Thyroid gland (tissue), 4 donors: ENCODE measurements at regions not wholly inside any gene's neighbourhood (a gene's known extent, or its start where the extent isn't known, plus 50 kb on each side); places are given as distances from the start of the nearest gene placed in this dataset.
"Not testable (repeated sequence)": the region's sequence is repeated elsewhere in the genome, so short reads cannot be mapped to it uniquely, and the experiment has no call there.

Source experiments
- POLR2A ChIP-seq, 2 donors: fragments of 450-650 bp; IDR thresholded peaks; one replicate each; pipeline ENCODE4 v1.6.1; 2017; ENCODE audit warnings: antibody characterized with exemption in 2 of 2, mild to moderate bottlenecking in 2 of 2, moderate library complexity in 1 of 2
- TF ChIP-seq, protein P1 (sequence below), 6 experiments: fragments of 200-600 bp in 3 of 6; fragments of 450-650 bp in 3 of 6; sonication (generic) in 3 of 6; IDR thresholded peaks; one replicate each; pipeline ENCODE4 v1.5.1; 2016 to 2019; ENCODE audit warnings: antibody characterized with exemption in 6 of 6, mild to moderate bottlenecking in 2 of 6, inconsistent platforms in 1 of 6, moderate library complexity in 1 of 6

GRCh38 chr1:120233661-120234018, 57.3 kb upstream of the SEC22B start:
- TF ChIP-seq, protein P1, sequence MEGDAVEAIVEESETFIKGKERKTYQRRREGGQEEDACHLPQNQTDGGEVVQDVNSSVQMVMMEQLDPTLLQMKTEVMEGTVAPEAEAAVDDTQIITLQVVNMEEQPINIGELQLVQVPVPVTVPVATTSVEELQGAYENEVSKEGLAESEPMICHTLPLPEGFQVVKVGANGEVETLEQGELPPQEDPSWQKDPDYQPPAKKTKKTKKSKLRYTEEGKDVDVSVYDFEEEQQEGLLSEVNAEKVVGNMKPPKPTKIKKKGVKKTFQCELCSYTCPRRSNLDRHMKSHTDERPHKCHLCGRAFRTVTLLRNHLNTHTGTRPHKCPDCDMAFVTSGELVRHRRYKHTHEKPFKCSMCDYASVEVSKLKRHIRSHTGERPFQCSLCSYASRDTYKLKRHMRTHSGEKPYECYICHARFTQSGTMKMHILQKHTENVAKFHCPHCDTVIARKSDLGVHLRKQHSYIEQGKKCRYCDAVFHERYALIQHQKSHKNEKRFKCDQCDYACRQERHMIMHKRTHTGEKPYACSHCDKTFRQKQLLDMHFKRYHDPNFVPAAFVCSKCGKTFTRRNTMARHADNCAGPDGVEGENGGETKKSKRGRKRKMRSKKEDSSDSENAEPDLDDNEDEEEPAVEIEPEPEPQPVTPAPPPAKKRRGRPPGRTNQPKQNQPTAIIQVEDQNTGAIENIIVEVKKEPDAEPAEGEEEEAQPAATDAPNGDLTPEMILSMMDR (IDR thresholded peaks at IDR 0.05): not testable (repeated sequence)
- TF ChIP-seq POLR2A (IDR thresholded peaks at IDR 0.05): not testable (repeated sequence)
